Neuronal stem cell (in vitro differentiated cells): ENCODE measurements at regions not wholly inside any gene's neighbourhood (a gene's known extent, or its start where the extent isn't known, plus 50 kb on each side); places are given as distances from the start of the nearest gene placed in this dataset.
A peak's percentile ranks its signal among the peaks of the same experiment; 100 is the strongest.

Experiments used
- DNase-seq: peaks from one replicate; pipeline ENCODE4 v3.0.0-alpha.2; 2013; ENCODE audit warnings: low spot score
- H2AFZ ChIP-seq: one replicate; pipeline ENCODE4 v1.6.1; 2013; ENCODE audit warnings: mild to moderate bottlenecking, low read length, inconsistent platforms
- H2AK5ac ChIP-seq: 2 replicates; pipeline ENCODE4 v1.6.1; 2013; ENCODE audit warnings: low read depth, mild to moderate bottlenecking, inconsistent platforms, low read length, moderate library complexity, mixed read lengths
- H2BK120ac ChIP-seq: 2 replicates; pipeline ENCODE4 v1.6.1; 2013; ENCODE audit warnings: low read depth, mild to moderate bottlenecking, inconsistent platforms, low read length, moderate library complexity, mixed read lengths
- H2BK12ac ChIP-seq: one replicate; pipeline ENCODE4 v1.6.1; 2013; ENCODE audit warnings: low read length, inconsistent platforms
- H2BK15ac ChIP-seq: 2 replicates; pipeline ENCODE4 v1.6.1; 2013; ENCODE audit warnings: mild to moderate bottlenecking, low read length, inconsistent platforms, mixed read lengths
- H2BK5ac ChIP-seq: one replicate; pipeline ENCODE4 v1.6.1; 2013; ENCODE audit warnings: inconsistent platforms, mild to moderate bottlenecking, low read length, moderate library complexity
- H3K14ac ChIP-seq: one replicate; pipeline ENCODE4 v1.6.1; 2013; ENCODE audit warnings: low read length, inconsistent platforms
- H3K18ac ChIP-seq: 2 replicates; pipeline ENCODE4 v1.6.1; 2013; ENCODE audit warnings: low read length, inconsistent platforms
- H3K23ac ChIP-seq: 2 replicates; pipeline ENCODE4 v1.6.1; 2013; ENCODE audit warnings: low read depth, mild to moderate bottlenecking, mixed read lengths, low read length, inconsistent platforms; ENCODE audit not compliant: poor library complexity
- H3K27ac ChIP-seq: replicated peaks from 3 replicates; pipeline ENCODE4 v1.5.1; 2013; ENCODE audit warnings: low read length, inconsistent platforms
- H3K27me3 ChIP-seq, 3 experiments: 2 replicates each; pipeline ENCODE4 v1.6.1; 2013; ENCODE audit warnings: low read length in 3 of 3, mild to moderate bottlenecking in 2 of 3, inconsistent platforms in 1 of 3, low read depth in 1 of 3, mixed read lengths in 1 of 3, moderate library complexity in 1 of 3; ENCODE audit not compliant: control insufficient read depth in 3 of 3, insufficient read depth in 3 of 3
- H3K36me3 ChIP-seq, 2 donors: replicated peaks in 1 of 2; 2 replicates each; pipeline ENCODE4 v1.6.1; 2013; ENCODE audit warnings: low read length in 2 of 2; ENCODE audit not compliant: control insufficient read depth in 2 of 2, insufficient read depth in 2 of 2
- H3K4ac ChIP-seq: 2 replicates; pipeline ENCODE4 v1.6.1; 2013; ENCODE audit warnings: inconsistent platforms, mild to moderate bottlenecking, low read length, moderate library complexity
- H3K4me1 ChIP-seq, 2 donors: 1 replicate in 1 of 2; 2 replicates in 1 of 2; pipeline ENCODE4 v1.6.1; 2013; ENCODE audit warnings: low read length in 2 of 2, low read depth in 1 of 2; ENCODE audit not compliant: control insufficient read depth in 2 of 2, insufficient read depth in 1 of 2
- H3K4me2 ChIP-seq: one replicate; pipeline ENCODE4 v1.6.1; 2013; ENCODE audit warnings: mild to moderate bottlenecking, low read length, inconsistent platforms; ENCODE audit not compliant: insufficient read depth, poor library complexity, severe bottlenecking
- H3K4me3 ChIP-seq, 2 donors: 2 replicates each; pipeline ENCODE4 v1.5.1; 2013; ENCODE audit warnings: low read length in 2 of 2, mild to moderate bottlenecking in 2 of 2, inconsistent platforms in 1 of 2, moderate library complexity in 1 of 2
- H3K79me1 ChIP-seq: one replicate; pipeline ENCODE4 v1.6.1; 2013; ENCODE audit warnings: low read depth, mild to moderate bottlenecking, inconsistent platforms, low read length, moderate library complexity
- H3K9ac ChIP-seq: one replicate; pipeline ENCODE4 v1.6.1; 2013; ENCODE audit warnings: mild to moderate bottlenecking, low read depth, low read length, inconsistent platforms; ENCODE audit not compliant: poor library complexity
- H3K9me3 ChIP-seq, 2 donors: replicated peaks in 1 of 2; 2 replicates each; pipeline versions ENCODE3 to v1.6.1; 2013; ENCODE audit warnings: low read length in 2 of 2, mild to moderate bottlenecking in 2 of 2, inconsistent platforms in 1 of 2, low read depth in 1 of 2, mixed read lengths in 1 of 2, moderate library complexity in 1 of 2; ENCODE audit not compliant: control insufficient read depth in 2 of 2, insufficient read depth in 1 of 2
- H4K8ac ChIP-seq: one replicate; pipeline ENCODE4 v1.6.1; 2013; ENCODE audit warnings: low read depth, mild to moderate bottlenecking, inconsistent platforms, low read length, moderate library complexity
- H4K91ac ChIP-seq: one replicate; pipeline ENCODE4 v1.6.1; 2013; ENCODE audit warnings: low read length, low read depth, mild to moderate bottlenecking, inconsistent platforms; ENCODE audit not compliant: poor library complexity
- WGBS, 2 donors: extraction: QIAGEN DNeasy Blood & Tissue Kit; methylation state at CpG; one replicate each; pipeline ENCODE4 v1.1.7; 2013; ENCODE audit warnings: missing lambda C conversion rate in 2 of 2, mixed read lengths in 1 of 2; ENCODE audit not compliant: insufficient read length in 2 of 2, insufficient replicate concordance in 1 of 2; ENCODE audit errors: extremely low coverage in 2 of 2; 5-methylcytosine and 5-hydroxymethylcytosine counted together

GRCh38 chr6:169386411-169387057, 132.9 kb upstream of the THBS2 start:
- Histone ChIP-seq H3K27ac (no peak overlapping the region), H3K36me3 (no peaks in the 10 kb centered on the region), H2AK5ac (no peak overlapping the region), H3K4me2 (no peak overlapping the region), H3K4me3 (no peak overlapping the region), H3K23ac (no peak overlapping the region), H3K18ac (no peak overlapping the region), H3K79me1 (no peaks in the 10 kb centered on the region), H2AFZ (no peak overlapping the region), H3K4ac (no peak overlapping the region), H3K27me3 (peaks cover 0 to 2% (median 0%) of the 10 kb centered on the region in 3 experiments), H3K9ac (no peak overlapping the region), H4K8ac (no peak overlapping the region), H2BK15ac (peak overlapping the region; percentile 16), H2BK12ac (no peak overlapping the region), H3K9me3 (peaks cover 0 to 8% of the 10 kb centered on the region in 2 donors), H2BK5ac (no peak overlapping the region), H3K14ac (no peak overlapping the region), H2BK120ac (no peak overlapping the region), H3K4me1 (peaks cover 4% of the 10 kb centered on the region in 2 donors), H4K91ac (no peak overlapping the region)
- DNase-seq = no peak
- no CpG with 5 or more reads among the region's 20 CpGs for WGBS, 2 donors

GRCh38 chr6:169385237-169385880, 131.7 kb upstream of the THBS2 start:
- H4K8ac ChIP-seq = peak overlapping the region; percentile 20
- no peaks in the 10 kb centered on the region for H3K36me3 ChIP-seq
- no peaks in the 10 kb centered on the region for H3K79me1 ChIP-seq
- no peak overlapping the region for H2AFZ ChIP-seq
- H3K4me3 ChIP-seq = peak overlapping the region in 1 of 2 donors; percentile 56
- no peak overlapping the region for H2BK5ac ChIP-seq
- H3K27ac ChIP-seq = no peak overlapping the region
- peak overlapping the region; percentile 13 for H3K9ac ChIP-seq
- H2BK12ac ChIP-seq = no peak overlapping the region
- H3K9me3 ChIP-seq = peaks cover 0 to 5% of the 10 kb centered on the region in 2 donors
- no peak overlapping the region for H2BK120ac ChIP-seq
- peak overlapping the region; percentile 0 for H3K4ac ChIP-seq
- no peak overlapping the region for H3K4me2 ChIP-seq
- no peak overlapping the region for H4K91ac ChIP-seq
- peak overlapping the region; percentile 30 for H3K18ac ChIP-seq
- peak overlapping the region; percentile 11 for H3K14ac ChIP-seq
- DNase-seq = no peak
- no CpG with 5 or more reads among the region's 9 CpGs for WGBS, 2 donors
- H2AK5ac ChIP-seq = no peak overlapping the region
- no peak overlapping the region for H2BK15ac ChIP-seq
- H3K27me3 ChIP-seq = peaks cover 0 to 2% (median 0%) of the 10 kb centered on the region in 3 experiments
- H3K4me1 ChIP-seq = peaks cover 4% of the 10 kb centered on the region in 2 donors
- H3K23ac ChIP-seq = peak overlapping the region; percentile 82

GRCh38 chr6:169384291-169384690, 130.6 kb upstream of the THBS2 start:
- H3K4me1 ChIP-seq = peaks cover 4% of the 10 kb centered on the region in 2 donors
- no peak overlapping the region for H4K8ac ChIP-seq
- no CpG with 5 or more reads among the region's 7 CpGs for WGBS, 2 donors
- H2AFZ ChIP-seq = no peak overlapping the region
- H3K36me3 ChIP-seq = no peaks in the 10 kb centered on the region
- peaks cover 0 to 3% of the 10 kb centered on the region in 2 donors for H3K9me3 ChIP-seq
- H2BK120ac ChIP-seq = no peak overlapping the region
- H2BK15ac ChIP-seq = no peak overlapping the region
- no peak for DNase-seq
- no peak overlapping the region for H4K91ac ChIP-seq
- no peak overlapping the region for H3K18ac ChIP-seq
- no peaks in the 10 kb centered on the region for H3K79me1 ChIP-seq
- H3K9ac ChIP-seq = no peak overlapping the region
- H3K27ac ChIP-seq = no peak overlapping the region
- no peak overlapping the region for H2BK12ac ChIP-seq
- no peak overlapping the region for H2AK5ac ChIP-seq
- no peak overlapping the region for H3K4me3 ChIP-seq
- no peak overlapping the region for H3K14ac ChIP-seq
- no peak overlapping the region for H3K4ac ChIP-seq
- no peak overlapping the region for H2BK5ac ChIP-seq
- H3K4me2 ChIP-seq = no peak overlapping the region
- H3K27me3 ChIP-seq = peaks cover 0 to 2% (median 0%) of the 10 kb centered on the region in 3 experiments
- no peak overlapping the region for H3K23ac ChIP-seq

GRCh38 chr6:169383265-169383664, 129.6 kb upstream of the THBS2 start:
- WGBS, 2 donors = no CpG with 5 or more reads among the region's 6 CpGs
- no peak overlapping the region for H3K23ac ChIP-seq
- H2BK15ac ChIP-seq = no peak overlapping the region
- no peak overlapping the region for H3K4me3 ChIP-seq
- no peak for DNase-seq
- no peak overlapping the region for H4K91ac ChIP-seq
- no peak overlapping the region for H3K18ac ChIP-seq
- no peak overlapping the region for H3K14ac ChIP-seq
- no peak overlapping the region for H2AFZ ChIP-seq
- H3K27me3 ChIP-seq = peaks cover 0 to 2% (median 0%) of the 10 kb centered on the region in 3 experiments
- H2BK12ac ChIP-seq = no peak overlapping the region
- H2AK5ac ChIP-seq = no peak overlapping the region
- no peak overlapping the region for H3K9ac ChIP-seq
- no peak overlapping the region for H3K27ac ChIP-seq
- H3K4me1 ChIP-seq = peaks cover 4% of the 10 kb centered on the region in 2 donors
- H3K4ac ChIP-seq = no peak overlapping the region
- no peak overlapping the region for H4K8ac ChIP-seq
- peaks cover 0 to 6% of the 10 kb centered on the region in 2 donors for H3K9me3 ChIP-seq
- no peak overlapping the region for H2BK5ac ChIP-seq
- H3K79me1 ChIP-seq = no peaks in the 10 kb centered on the region
- no peaks in the 10 kb centered on the region for H3K36me3 ChIP-seq
- no peak overlapping the region for H2BK120ac ChIP-seq
- H3K4me2 ChIP-seq = no peak overlapping the region
